Medulla oblongata (tissue), 1 donor: ENCODE measurements at regions not wholly inside any gene's neighbourhood (a gene's known extent, or its start where the extent isn't known, plus 50 kb on each side); places are given as distances from the start of the nearest gene placed in this dataset.
A peak's percentile ranks its signal among the peaks of the same experiment; 100 is the strongest.

Experiments used
- DNase-seq: peaks from one replicate; pipeline ENCODE4 v3.0.0-alpha.2; 2015; ENCODE audit errors: extremely low spot score

GRCh38 chr17:77320485-77321256 is 179.9 kb downstream of the SEC14L1 start:
- no peak for DNase-seq

GRCh38 chr17:77321649-77322513 is 181.1 kb downstream of the SEC14L1 start:
- DNase-seq: peak; percentile 44

- DNase-seq: peak; percentile 65
Measured at GRCh38 chr17:77322514-77323412, 182.0 kb downstream of the SEC14L1 start.

- no peak for DNase-seq
Measured at GRCh38 chr17:77323413-77324171, 182.8 kb downstream of the SEC14L1 start.

- DNase-seq: no peak
Measured at GRCh38 chr17:77324227-77324626, 183.5 kb downstream of the SEC14L1 start.

GRCh38 chr17:77325577-77326075 is 184.9 kb downstream of the SEC14L1 start:
- no peak for DNase-seq

- DNase-seq: no peak
Measured at GRCh38 chr17:77326076-77326591, 185.4 kb downstream of the SEC14L1 start.

- DNase-seq: no peak
Measured at GRCh38 chr17:77326636-77327035, 185.9 kb downstream of the SEC14L1 start.

- no peak for DNase-seq
Measured at GRCh38 chr17:77327181-77327565, 186.4 kb downstream of the SEC14L1 start.

DNA sequence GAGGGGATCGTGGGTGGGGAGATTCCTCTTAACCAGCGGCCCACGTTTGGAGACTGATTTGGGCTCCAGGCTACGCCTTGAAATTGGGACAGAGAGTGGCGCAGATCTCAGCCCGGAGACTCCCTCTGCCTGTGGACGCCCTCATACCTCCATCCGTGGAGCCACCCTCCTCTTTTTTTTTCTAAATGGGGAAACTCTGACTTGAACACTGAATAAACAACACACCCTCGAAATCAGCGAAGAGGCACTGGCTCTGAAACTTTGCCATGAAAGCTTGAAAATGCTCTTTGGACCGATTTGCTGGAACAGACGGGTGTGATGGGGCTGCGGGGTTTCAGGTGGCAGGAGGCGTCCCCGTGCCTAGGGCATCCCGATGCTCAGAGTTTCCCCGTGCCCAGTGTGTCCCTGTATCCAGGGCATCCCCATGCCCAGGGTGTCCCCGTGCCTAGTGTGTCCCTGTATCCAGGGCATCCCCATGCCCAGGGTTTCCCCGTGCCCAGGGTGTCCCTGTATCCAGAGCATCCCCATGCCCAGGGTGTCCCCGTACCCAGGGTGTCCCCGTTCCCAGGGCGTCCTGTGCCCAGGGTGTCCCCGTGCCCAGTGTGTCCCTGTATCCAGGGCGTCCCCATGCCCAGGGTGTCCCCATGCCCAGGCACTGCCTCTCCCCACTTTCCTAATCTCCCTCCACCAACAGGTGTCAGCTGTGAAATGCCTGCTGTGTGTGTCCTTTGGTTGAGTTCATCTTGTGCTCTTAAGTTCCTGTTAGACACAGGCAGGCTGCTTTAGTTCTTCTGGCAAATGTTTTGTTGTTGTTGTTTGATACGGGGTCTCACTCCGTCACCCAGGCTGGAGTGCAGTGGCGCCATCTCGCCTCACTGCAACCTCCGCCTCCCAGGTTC is 187.0 kb downstream of the SEC14L1 start:
- DNase-seq: no peak

GRCh38 chr17:77328823-77329740 is 188.3 kb downstream of the SEC14L1 start:
- DNase-seq: no peak

DNA sequence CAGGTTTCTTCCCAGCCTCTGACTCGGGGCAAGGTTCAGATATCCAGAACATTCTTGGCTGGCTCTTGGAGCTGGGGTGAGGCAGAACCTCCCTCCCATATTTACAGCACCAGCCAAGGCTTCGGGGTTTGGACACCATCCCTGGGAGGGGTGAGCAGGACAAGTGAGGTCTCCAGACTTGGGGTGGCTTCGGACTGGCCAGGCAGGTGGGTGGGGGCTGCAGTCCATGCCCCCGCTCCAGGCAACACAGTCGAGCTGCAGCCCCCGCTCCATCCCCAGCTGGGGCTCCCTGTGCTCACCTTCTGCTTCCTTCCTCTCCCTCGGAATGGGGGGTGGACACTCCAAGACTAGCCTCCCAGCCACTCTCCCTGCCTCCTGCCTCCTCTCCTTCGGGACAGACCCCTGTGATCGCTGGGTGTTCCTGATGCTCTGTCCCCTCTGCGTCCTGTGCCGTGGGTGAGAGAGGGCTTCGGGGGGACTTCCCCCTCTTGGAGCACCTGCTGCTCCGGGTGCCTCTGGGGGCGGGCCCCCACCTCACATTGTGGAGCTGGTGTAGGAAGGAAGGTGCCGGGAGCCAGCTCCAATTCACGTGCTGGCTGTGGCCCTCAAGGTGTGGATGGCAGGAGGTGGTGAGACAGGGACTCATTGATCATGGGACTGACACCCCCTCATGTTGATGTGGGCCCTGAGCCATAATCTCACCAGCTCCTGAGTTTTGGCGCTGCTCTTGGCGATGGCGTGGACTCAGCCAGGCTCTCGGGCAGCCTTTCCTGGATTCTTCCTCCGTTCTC is 189.2 kb downstream of the SEC14L1 start:
- no peak for DNase-seq

- no peak for DNase-seq
Measured at GRCh38 chr17:77330602-77331081, 189.9 kb downstream of the SEC14L1 start.

- peak; percentile 95 for DNase-seq
Measured at GRCh38 chr17:77331301-77331864, 190.6 kb downstream of the SEC14L1 start.

- DNase-seq: no peak
Measured at GRCh38 chr17:77332034-77332971, 191.5 kb downstream of the SEC14L1 start.
